Karpas-422 (cell line): ENCODE measurements at regions not wholly inside any gene's neighbourhood (a gene's known extent, or its start where the extent isn't known, plus 50 kb on each side); places are given as distances from the start of the nearest gene placed in this dataset.

Experiments
- DNase-seq: peaks from one replicate; pipeline ENCODE4 v3.0.0-alpha.2; 2015
- H2AFZ ChIP-seq: fragments of 200-600 bp; sonication (generic); 2 replicates; pipeline ENCODE4 v1.6.1; 2014; ENCODE audit warnings: antibody characterized with exemption, low read length, mixed read lengths
- H3K27ac ChIP-seq: fragments of 200-600 bp; sonication (generic); 2 replicates; pipeline ENCODE4 v1.5.1; 2014; ENCODE audit warnings: mild to moderate bottlenecking, low read length, moderate library complexity
- H3K27me3 ChIP-seq: fragments of 200-600 bp; sonication (generic); 2 replicates; pipeline ENCODE4 v1.6.1; 2014; ENCODE audit warnings: low read length, mixed read lengths
- H3K36me3 ChIP-seq: fragments of 200-600 bp; sonication (generic); 2 replicates; pipeline ENCODE4 v1.6.1; 2014; ENCODE audit warnings: low read length, mixed read lengths; ENCODE audit not compliant: insufficient read depth
- H3K4me1 ChIP-seq: fragments of 200-600 bp; sonication (generic); 2 replicates; pipeline ENCODE4 v1.6.1; 2014; ENCODE audit warnings: mild to moderate bottlenecking, low read length, mixed read lengths
- H3K4me2 ChIP-seq: fragments of 200-600 bp; sonication (generic); 2 replicates; pipeline ENCODE4 v1.6.1; 2014; ENCODE audit warnings: low read length, low read depth, mild to moderate bottlenecking; ENCODE audit not compliant: poor library complexity, severe bottlenecking
- H3K4me3 ChIP-seq: fragments of 200-600 bp; sonication (generic); 2 replicates; pipeline ENCODE4 v1.5.1; 2014; ENCODE audit warnings: mild to moderate bottlenecking, antibody characterized with exemption, low read length, mixed read lengths
- H3K79me2 ChIP-seq: fragments of 200-600 bp; sonication (generic); 2 replicates; pipeline ENCODE4 v1.6.1; 2014; ENCODE audit warnings: mild to moderate bottlenecking, low read length, mixed read lengths
- H3K9ac ChIP-seq: fragments of 200-600 bp; sonication (generic); 2 replicates; pipeline ENCODE4 v1.6.0; 2014; ENCODE audit warnings: low read length
- H3K9me2 ChIP-seq: fragments of 200-600 bp; sonication (generic), shearing (Covaris generic); replicated peaks from 2 replicates; pipeline ENCODE4 v1.6.0; 2014; ENCODE audit warnings: mild to moderate bottlenecking, low read length, moderate library complexity; ENCODE audit not compliant: insufficient read depth
- H3K9me3 ChIP-seq: fragments of 300-700, 200-600 bp; sonication (generic); 2 replicates; pipeline ENCODE4 v1.6.1; 2014; ENCODE audit warnings: low read length, mixed read lengths
- H4K20me1 ChIP-seq: fragments of 200-600 bp; sonication (generic); 2 replicates; pipeline ENCODE4 v1.6.1; 2014; ENCODE audit warnings: mild to moderate bottlenecking, antibody characterized with exemption, low read length, low read depth; ENCODE audit not compliant: insufficient read depth

DNA sequence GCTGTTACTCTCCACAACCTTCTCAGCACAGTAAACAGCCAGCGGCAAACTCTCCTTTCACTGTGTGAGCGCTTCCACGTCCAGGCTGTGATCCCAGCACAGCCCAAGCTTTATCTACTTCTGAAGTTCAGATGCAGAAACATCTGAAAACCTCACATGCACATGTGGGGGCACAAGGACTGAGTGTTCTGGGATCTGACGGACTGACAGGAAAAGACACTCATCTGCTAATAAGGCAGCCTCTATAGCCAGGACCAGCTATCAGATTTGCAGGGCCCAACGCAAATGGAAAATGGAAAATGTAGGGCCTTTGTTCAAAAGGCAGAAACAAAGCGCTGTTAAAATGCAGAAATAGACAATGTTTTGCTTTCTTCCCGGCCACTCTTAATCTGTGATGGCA, 133.8 kb upstream of the ARHGAP28 start:
- no peak overlapping the region for H3K4me3 ChIP-seq
- H3K9ac ChIP-seq, result no peak overlapping the region
- no peak for DNase-seq
- no peak overlapping the region for H3K4me2 ChIP-seq
- no peak overlapping the region for H3K27ac ChIP-seq
- H2AFZ ChIP-seq, result no peak overlapping the region
- H4K20me1 ChIP-seq, result no peaks in the 10 kb centered on the region
- no peaks in the 10 kb centered on the region for H3K79me2 ChIP-seq
- no peaks in the 10 kb centered on the region for H3K36me3 ChIP-seq
- H3K27me3 ChIP-seq, result no peaks in the 10 kb centered on the region
- H3K4me1 ChIP-seq, result no peaks in the 10 kb centered on the region
- H3K9me2 ChIP-seq, result no peaks in the 10 kb centered on the region
- H3K9me3 ChIP-seq, result no peaks in the 10 kb centered on the region

- Histone ChIP-seq H3K36me3 (no peaks in the 10 kb centered on the region), H3K4me2 (no peak overlapping the region), H2AFZ (no peak overlapping the region), H3K27me3 (no peaks in the 10 kb centered on the region), H4K20me1 (no peaks in the 10 kb centered on the region), H3K27ac (no peak overlapping the region), H3K9me3 (no peaks in the 10 kb centered on the region), H3K4me1 (no peaks in the 10 kb centered on the region), H3K79me2 (no peaks in the 10 kb centered on the region), H3K9ac (no peak overlapping the region), H3K4me3 (no peak overlapping the region), H3K9me2 (no peaks in the 10 kb centered on the region)
- no peak for DNase-seq
Measured at GRCh38 chr18:6598657-6599056, 130.9 kb upstream of the ARHGAP28 start.

GRCh38 chr18:6600667-6601167, 128.8 kb upstream of the ARHGAP28 start:
- H3K9me2 ChIP-seq, result no peaks in the 10 kb centered on the region
- no peaks in the 10 kb centered on the region for H3K4me1 ChIP-seq
- no peak for DNase-seq
- H3K9me3 ChIP-seq, result no peaks in the 10 kb centered on the region
- H2AFZ ChIP-seq, result no peak overlapping the region
- no peaks in the 10 kb centered on the region for H3K36me3 ChIP-seq
- no peaks in the 10 kb centered on the region for H3K27me3 ChIP-seq
- H3K27ac ChIP-seq, result no peak overlapping the region
- H3K9ac ChIP-seq, result no peak overlapping the region
- no peaks in the 10 kb centered on the region for H4K20me1 ChIP-seq
- no peak overlapping the region for H3K4me3 ChIP-seq
- no peak overlapping the region for H3K4me2 ChIP-seq
- no peaks in the 10 kb centered on the region for H3K79me2 ChIP-seq

DNA sequence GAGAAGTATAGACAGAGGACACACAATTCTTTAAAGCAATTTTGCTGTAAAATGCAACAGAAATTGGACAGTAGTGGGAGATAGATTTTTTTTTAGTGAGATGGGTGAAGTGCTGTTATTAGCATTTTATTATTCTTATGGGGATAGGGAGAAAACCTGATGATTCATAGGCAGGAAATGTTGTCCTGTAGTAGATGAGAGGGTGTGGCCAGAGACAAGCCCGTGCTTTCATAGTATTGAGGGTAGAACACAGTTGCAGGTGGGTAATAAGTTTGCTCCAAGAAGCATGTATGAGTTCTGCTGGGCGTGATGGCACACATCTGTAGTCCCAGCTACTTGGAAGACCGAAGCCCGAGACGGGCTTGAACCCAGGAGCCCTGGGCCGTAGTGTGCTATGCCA, 128.3 kb upstream of the ARHGAP28 start:
- Histone ChIP-seq H3K9me3 (no peaks in the 10 kb centered on the region), H3K9ac (no peak overlapping the region), H2AFZ (no peak overlapping the region), H3K36me3 (no peaks in the 10 kb centered on the region), H3K79me2 (no peaks in the 10 kb centered on the region), H3K4me3 (no peak overlapping the region), H3K27me3 (no peaks in the 10 kb centered on the region), H3K4me2 (no peak overlapping the region), H3K27ac (no peak overlapping the region), H3K4me1 (no peaks in the 10 kb centered on the region), H4K20me1 (no peaks in the 10 kb centered on the region), H3K9me2 (no peaks in the 10 kb centered on the region)
- no peak for DNase-seq

DNA sequence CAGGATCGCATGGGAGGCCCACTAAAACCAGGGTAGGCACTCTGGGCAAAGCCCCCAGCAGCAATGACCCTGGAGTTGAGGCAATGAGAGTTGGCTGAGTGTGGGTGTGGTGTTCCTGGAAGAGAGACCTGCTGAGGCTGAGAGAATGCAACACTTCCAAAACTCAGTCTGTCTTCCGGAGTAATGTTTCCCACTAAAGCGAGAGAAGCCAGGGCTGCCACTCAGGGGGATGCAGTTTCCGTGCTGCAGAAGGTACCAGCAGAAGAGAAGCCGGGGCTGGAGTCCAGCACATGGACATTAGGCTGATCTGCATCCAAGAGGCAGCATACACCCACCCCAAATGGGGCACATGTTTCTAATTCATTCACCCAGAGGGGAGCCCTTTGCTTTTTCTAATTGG, 127.2 kb upstream of the ARHGAP28 start:
- H3K79me2 ChIP-seq, result no peaks in the 10 kb centered on the region
- H3K4me3 ChIP-seq, result no peak overlapping the region
- no peak overlapping the region for H3K27ac ChIP-seq
- no peak for DNase-seq
- no peaks in the 10 kb centered on the region for H3K9me2 ChIP-seq
- no peaks in the 10 kb centered on the region for H3K4me1 ChIP-seq
- H4K20me1 ChIP-seq, result no peaks in the 10 kb centered on the region
- no peaks in the 10 kb centered on the region for H3K36me3 ChIP-seq
- no peaks in the 10 kb centered on the region for H3K27me3 ChIP-seq
- H3K9ac ChIP-seq, result no peak overlapping the region
- H3K9me3 ChIP-seq, result no peaks in the 10 kb centered on the region
- no peak overlapping the region for H3K4me2 ChIP-seq
- no peak overlapping the region for H2AFZ ChIP-seq

GRCh38 chr18:6604573-6604941, 125.0 kb upstream of the ARHGAP28 start:
- Histone ChIP-seq H3K4me1 (no peaks in the 10 kb centered on the region), H3K27ac (no peak overlapping the region), H3K36me3 (no peaks in the 10 kb centered on the region), H3K9me2 (no peaks in the 10 kb centered on the region), H2AFZ (no peak overlapping the region), H4K20me1 (no peaks in the 10 kb centered on the region), H3K9me3 (no peaks in the 10 kb centered on the region), H3K4me3 (no peak overlapping the region), H3K79me2 (no peaks in the 10 kb centered on the region), H3K9ac (no peak overlapping the region), H3K27me3 (no peaks in the 10 kb centered on the region), H3K4me2 (no peak overlapping the region)
- DNase-seq, result no peak

DNA sequence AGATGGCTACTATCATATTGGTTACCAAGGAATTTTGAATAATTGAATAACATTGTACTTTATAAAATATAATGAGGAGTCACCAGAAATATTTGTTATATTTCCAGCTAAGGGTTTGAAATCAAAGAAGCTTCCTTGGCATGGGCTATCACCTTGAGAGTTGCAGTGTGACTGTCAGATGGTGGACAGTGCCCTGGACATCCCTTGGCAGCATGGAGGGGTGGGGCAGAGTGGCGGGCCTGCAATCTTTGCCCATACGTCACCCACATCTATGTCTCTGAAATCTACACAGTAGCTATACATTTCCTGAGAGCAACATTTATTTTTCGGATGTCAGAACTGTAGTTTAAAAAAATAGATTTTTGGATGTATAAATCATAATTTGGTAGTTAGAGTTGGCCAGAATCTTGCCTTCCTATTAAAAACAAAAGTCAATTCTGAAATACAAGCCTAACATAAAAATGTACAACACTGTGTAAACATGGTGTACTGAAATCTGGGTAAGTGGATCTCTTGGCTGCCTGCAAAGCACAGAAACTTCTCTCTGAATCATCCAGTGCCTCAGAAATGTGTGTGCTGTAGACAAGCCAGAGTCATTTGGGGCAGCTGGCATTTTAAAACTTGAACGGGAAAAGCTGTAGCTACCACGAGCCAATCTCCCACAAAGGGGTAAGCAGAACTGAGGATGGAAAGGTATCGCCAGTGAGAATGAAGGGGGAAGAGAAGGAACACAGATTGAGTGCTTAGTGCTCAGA, 124.2 kb upstream of the ARHGAP28 start:
- Histone ChIP-seq H3K36me3 (no peaks in the 10 kb centered on the region), H3K79me2 (no peaks in the 10 kb centered on the region), H3K9ac (no peak overlapping the region), H3K27me3 (no peaks in the 10 kb centered on the region), H3K27ac (no peak overlapping the region), H3K4me2 (no peak overlapping the region), H3K9me3 (no peaks in the 10 kb centered on the region), H4K20me1 (no peaks in the 10 kb centered on the region), H2AFZ (no peak overlapping the region), H3K9me2 (no peaks in the 10 kb centered on the region), H3K4me1 (no peaks in the 10 kb centered on the region), H3K4me3 (no peak overlapping the region)
- no peak for DNase-seq

- H3K27me3 ChIP-seq, result no peaks in the 10 kb centered on the region
- H3K9me3 ChIP-seq, result no peaks in the 10 kb centered on the region
- no peak for DNase-seq
- H4K20me1 ChIP-seq, result no peaks in the 10 kb centered on the region
- H3K36me3 ChIP-seq, result no peaks in the 10 kb centered on the region
- H3K79me2 ChIP-seq, result no peaks in the 10 kb centered on the region
- no peak overlapping the region for H3K27ac ChIP-seq
- no peak overlapping the region for H2AFZ ChIP-seq
- no peak overlapping the region for H3K4me3 ChIP-seq
- no peaks in the 10 kb centered on the region for H3K4me1 ChIP-seq
- no peak overlapping the region for H3K9ac ChIP-seq
- H3K4me2 ChIP-seq, result no peak overlapping the region
- H3K9me2 ChIP-seq, result no peaks in the 10 kb centered on the region
Measured at GRCh38 chr18:6606411-6607085, 123.0 kb upstream of the ARHGAP28 start.
